ENCODE measurements at regions not wholly inside any gene's neighbourhood (a gene's known extent, or its start where the extent isn't known, plus 50 kb on each side); places are given as distances from the start of the nearest gene placed in this dataset.

DNA sequence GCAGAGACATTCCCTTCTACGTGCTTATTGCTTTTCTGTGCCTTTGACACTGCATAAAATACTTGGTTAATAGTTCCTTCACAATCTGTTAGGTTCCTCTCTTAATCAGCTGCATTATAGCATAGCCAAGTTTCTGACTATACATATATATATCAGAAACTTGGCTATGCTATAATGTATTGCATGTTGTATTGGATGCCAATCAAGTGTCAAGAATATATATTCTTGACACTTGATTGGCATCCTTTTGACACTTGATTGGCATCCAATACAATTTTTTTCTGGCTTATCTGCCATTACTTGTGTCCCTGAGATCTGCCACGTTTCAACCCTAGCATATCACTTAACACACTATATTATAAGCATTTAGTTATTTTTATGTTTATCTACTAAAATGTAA lies 949.7 kb upstream of the TENM4 start:
- Histone ChIP-seq H3K9ac (ENCODE audit: extremely low read depth, low read length, poor library complexity, severe bottlenecking) (no peak overlapping the region), H3K27ac (ENCODE audit: low read depth, low read length) (no peak overlapping the region), H3K4me1 (ENCODE audit: control insufficient read depth, insufficient read depth, low read length) (peaks cover 3% of the 10 kb centered on the region), H3K4me3 (ENCODE audit: low read length) (no peak overlapping the region), H3K27me3 (ENCODE audit: control insufficient read depth, insufficient read depth, low read length, poor library complexity, severe bottlenecking) (no peaks in the 10 kb centered on the region), H3K36me3 (ENCODE audit: control insufficient read depth, insufficient read depth, low read length) (no peaks in the 10 kb centered on the region), H3K9me3 (ENCODE audit: control insufficient read depth, low read length) (no peaks in the 10 kb centered on the region)
- no peak for TF ChIP-seq CTCF (conservative IDR thresholded peaks at IDR 0.05)
- Mint-ChIP-seq H3K27ac (no peak overlapping the region), H3K4me3 (no peak overlapping the region), H3K4me1 (peaks cover 6% of the 10 kb centered on the region), H3K36me3 (ENCODE audit: low read depth) (no peaks in the 10 kb centered on the region), H3K27me3 (ENCODE audit: insufficient read depth) (no peaks in the 10 kb centered on the region), H3K9me3 (no peaks in the 10 kb centered on the region)
- 96% methylated on average over 1 of the region's 2 CpGs; no CpG with 5 or more reads in 1 of the 2 experiments for WGBS, 2 experiments (ENCODE audit: insufficient coverage in 1 of 2, insufficient read length in 1 of 2)
- no peak for DNase-seq

DNA sequence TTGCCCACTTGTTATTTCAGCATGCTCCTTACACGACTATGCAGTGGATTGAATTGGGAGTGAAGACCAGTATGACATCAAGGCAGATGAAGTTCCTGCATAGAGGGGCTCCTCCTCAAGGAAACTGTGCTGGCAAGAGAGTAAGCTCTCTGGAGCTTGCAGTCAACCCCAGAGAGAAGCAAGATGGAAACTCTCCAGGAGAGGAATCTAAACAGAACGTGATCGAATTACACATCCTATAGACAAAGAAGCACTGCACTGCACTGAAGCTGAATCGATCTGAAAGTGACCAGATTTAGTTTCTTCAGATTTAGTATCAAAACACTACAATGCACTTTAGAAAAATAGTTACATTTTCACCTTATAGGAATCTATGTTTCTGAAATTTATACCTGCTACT lies 947.7 kb upstream of the TENM4 start:
- H3K27me3 Mint-ChIP-seq (ENCODE audit: insufficient read depth) = no peaks in the 10 kb centered on the region
- WGBS, 2 experiments (ENCODE audit: insufficient coverage in 1 of 2, insufficient read length in 1 of 2) = 73 to 75% methylated on average over 4 of the region's 4 CpGs

GRCh38 chr11:80388130-80388529 lies 947.3 kb upstream of the TENM4 start:
- Histone ChIP-seq H3K36me3 (ENCODE audit: control insufficient read depth, insufficient read depth, low read length) (no peaks in the 10 kb centered on the region), H3K9me3 (ENCODE audit: control insufficient read depth, low read length) (no peaks in the 10 kb centered on the region), H3K27ac (ENCODE audit: low read depth, low read length) (no peak overlapping the region), H3K4me3 (ENCODE audit: low read length) (no peak overlapping the region), H3K27me3 (ENCODE audit: control insufficient read depth, insufficient read depth, low read length, poor library complexity, severe bottlenecking) (no peaks in the 10 kb centered on the region), H3K4me1 (ENCODE audit: control insufficient read depth, insufficient read depth, low read length) (peaks cover 3% of the 10 kb centered on the region), H3K9ac (ENCODE audit: extremely low read depth, low read length, poor library complexity, severe bottlenecking) (no peak overlapping the region)
- 58% methylated on average over 1 of the region's 1 CpG; no CpG with 5 or more reads in 1 of the 2 experiments for WGBS, 2 experiments (ENCODE audit: insufficient coverage in 1 of 2, insufficient read length in 1 of 2)
- Mint-ChIP-seq H3K4me1 (peaks cover 13% of the 10 kb centered on the region), H3K27me3 (ENCODE audit: insufficient read depth) (no peaks in the 10 kb centered on the region), H3K4me3 (no peak overlapping the region), H3K9me3 (peaks cover 2% of the 10 kb centered on the region), H3K36me3 (ENCODE audit: low read depth) (no peaks in the 10 kb centered on the region), H3K27ac (no peak overlapping the region)
- TF ChIP-seq CTCF (conservative IDR thresholded peaks at IDR 0.05) = no peak
- no peak for DNase-seq

More for the DNA sequence above, 947.7 kb upstream of the TENM4 start:
- TF ChIP-seq CTCF (conservative IDR thresholded peaks at IDR 0.05) = no peak
- no peak for DNase-seq
- peaks cover under 1% of the 10 kb centered on the region for H3K9me3 Mint-ChIP-seq
- peak overlapping the region; percentile 32 for H3K27ac Mint-ChIP-seq
- peaks cover 11% of the 10 kb centered on the region for H3K4me1 Mint-ChIP-seq
- peaks cover 3% of the 10 kb centered on the region for H3K4me1 ChIP-seq (ENCODE audit: control insufficient read depth, insufficient read depth, low read length)
- H3K27me3 ChIP-seq (ENCODE audit: control insufficient read depth, insufficient read depth, low read length, poor library complexity, severe bottlenecking) = no peaks in the 10 kb centered on the region
- no peak overlapping the region for H3K9ac ChIP-seq (ENCODE audit: extremely low read depth, low read length, poor library complexity, severe bottlenecking)
- no peaks in the 10 kb centered on the region for H3K9me3 ChIP-seq (ENCODE audit: control insufficient read depth, low read length)
- no peaks in the 10 kb centered on the region for H3K36me3 ChIP-seq (ENCODE audit: control insufficient read depth, insufficient read depth, low read length)
- no peak overlapping the region for H3K27ac ChIP-seq (ENCODE audit: low read depth, low read length)
- H3K36me3 Mint-ChIP-seq (ENCODE audit: low read depth) = no peaks in the 10 kb centered on the region
- H3K4me3 ChIP-seq (ENCODE audit: low read length) = no peak overlapping the region
- H3K4me3 Mint-ChIP-seq = no peak overlapping the region

All from endodermal cell (in vitro differentiated cells).